T47D (cell line): ENCODE measurements at regions not wholly inside any gene's neighbourhood (a gene's known extent, or its start where the extent isn't known, plus 50 kb on each side); places are given as distances from the start of the nearest gene placed in this dataset.
"Not testable (repeated sequence)": the region's sequence is repeated elsewhere in the genome, so short reads cannot be mapped to it uniquely, and the experiment has no call there.

Experiments used
- DNase-seq, 2 experiments: peaks; one replicate each; pipeline versions ENCODE4 v3.0.0 to v3.0.0-alpha.2; 2011 to 2012; ENCODE audit warnings: low read depth in 1 of 2, low spot score in 1 of 2
- JUND ChIP-seq: IDR thresholded peaks from 2 replicates; pipeline ENCODE4 v1.6.1; 2012; ENCODE audit warnings: low read depth
- in situ Hi-C: cut with HindIII; loops from 2 replicates; pipeline ENCODE4 v1.10.0; 2016; ENCODE audit warnings: low sequenced_read_pairs, low pct_unique_long_range_greater_than_20kb

DNA sequence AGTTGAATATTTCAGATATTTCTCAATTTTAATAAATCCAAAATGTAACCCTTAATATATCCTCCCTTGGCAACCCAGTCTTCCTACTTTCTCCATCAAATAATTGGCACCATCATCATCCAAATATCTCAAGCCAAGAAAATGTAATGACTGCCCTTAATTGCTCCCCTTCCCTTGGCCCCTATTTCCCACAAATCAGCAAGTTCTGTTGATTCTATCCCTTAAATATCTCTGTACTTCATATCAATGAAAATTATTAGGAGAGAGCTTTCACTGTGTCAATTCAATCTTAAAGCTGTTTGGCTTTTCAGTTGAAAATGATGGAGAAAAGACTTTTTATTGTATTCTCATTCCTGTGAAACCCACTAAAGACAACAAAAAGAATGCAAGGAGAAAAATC is 349.8 kb downstream of the HINT1 start:
- in situ Hi-C loops, result no loop called here
- TF ChIP-seq JUND, result no peak
- DNase-seq, result no peak

DNA sequence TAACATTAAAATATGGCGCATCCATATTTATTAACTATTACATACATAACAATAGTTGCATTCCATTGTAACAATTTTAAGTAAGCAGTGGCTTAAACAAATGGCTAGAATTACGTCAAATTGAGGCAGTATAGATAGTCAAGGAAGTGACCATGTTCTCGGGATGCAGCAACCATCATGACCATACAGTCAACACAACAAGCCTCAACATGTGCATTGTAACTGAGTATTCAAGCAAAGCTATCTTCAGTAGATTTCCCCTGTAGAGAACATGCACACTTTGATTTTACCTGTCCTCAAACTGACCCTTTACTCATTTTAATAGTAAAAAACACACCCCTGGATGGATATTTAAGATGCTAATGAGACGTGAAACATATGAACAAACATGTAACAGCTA is 356.4 kb downstream of the HINT1 start:
- TF ChIP-seq JUND, result no peak
- DNase-seq, result no peak
- in situ Hi-C loops, result no loop called here

DNA sequence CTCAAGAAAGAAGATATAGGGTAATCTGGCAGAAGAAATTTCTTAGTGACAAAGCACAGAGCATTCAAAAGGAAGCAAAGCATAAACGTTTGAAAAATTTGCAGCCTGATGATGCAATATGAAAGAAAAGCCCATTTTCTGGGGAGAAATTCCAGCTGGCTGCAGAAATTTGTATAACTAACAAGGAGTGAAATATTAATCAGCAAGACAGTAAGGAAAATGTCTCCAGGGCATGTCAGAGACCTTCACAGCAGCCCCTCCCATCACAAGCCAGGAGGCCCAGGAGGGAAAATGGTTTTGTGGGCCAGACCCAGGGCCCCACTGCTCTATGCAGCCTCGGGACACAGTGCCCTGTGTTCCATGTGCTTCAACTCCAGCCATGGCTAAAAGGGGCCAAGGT is 359.4 kb downstream of the HINT1 start:
- DNase-seq, result no peak
- in situ Hi-C loops, result no loop called here
- TF ChIP-seq JUND, result no peak

DNA sequence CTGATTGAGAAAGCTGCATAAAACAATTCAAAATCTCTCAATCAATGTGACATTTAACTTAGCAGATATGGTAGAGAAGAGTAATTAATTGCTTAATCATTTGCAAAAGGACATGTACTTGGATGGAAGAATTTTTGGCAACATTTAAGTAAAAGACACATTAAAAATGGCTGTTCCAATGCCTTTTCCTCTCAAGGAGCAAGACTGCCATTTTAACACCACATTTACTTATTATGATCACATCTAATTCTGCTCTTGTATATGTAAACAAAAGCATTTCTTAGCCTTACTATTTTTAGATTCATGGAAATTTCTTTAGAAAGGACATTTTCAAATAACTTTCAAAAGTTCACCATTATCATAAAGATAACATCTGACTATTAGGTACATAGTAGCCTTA is 360.0 kb downstream of the HINT1 start:
- in situ Hi-C loops, result no loop called here
- no peak for TF ChIP-seq JUND
- no peak for DNase-seq

DNA sequence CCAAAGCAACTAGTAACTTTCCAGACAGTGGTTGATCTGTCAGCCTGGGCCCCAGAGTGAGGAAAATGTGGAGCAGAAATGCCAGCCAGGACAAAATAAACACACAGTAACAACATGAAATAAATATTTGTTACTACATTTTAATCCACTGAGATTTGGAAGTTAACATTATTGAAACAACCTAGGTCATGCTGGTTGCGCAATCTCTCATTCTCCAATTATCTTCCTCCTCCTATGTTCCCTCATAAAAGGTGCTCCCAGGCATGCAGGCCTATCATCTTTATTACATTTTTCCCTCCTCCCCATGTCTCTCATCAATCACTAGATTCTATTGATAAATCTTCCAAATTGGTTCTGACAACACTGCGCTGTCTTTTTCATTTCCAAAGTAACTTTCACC is 363.1 kb downstream of the HINT1 start:
- DNase-seq, result peak in 1 of 2 experiments; percentile 7
- no peak for TF ChIP-seq JUND
- in situ Hi-C loops, result no loop called here

DNA sequence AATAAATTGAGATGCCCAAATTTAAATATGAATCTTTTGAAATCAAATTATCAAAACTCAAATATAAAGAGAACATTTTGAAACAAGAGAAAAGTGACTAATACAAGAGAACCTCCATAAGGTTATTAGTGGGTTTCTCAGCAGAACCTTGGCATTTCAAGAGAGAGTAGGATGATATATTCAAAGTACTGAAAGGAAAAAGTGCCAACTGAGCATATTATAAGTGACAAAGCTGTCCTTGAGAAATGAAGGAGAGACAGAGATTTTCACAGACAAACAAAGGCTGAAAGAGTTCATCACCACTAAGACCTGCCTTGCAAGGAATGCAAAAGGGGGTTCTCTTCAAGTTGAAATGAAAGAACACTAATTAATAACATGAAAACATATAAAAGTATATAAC is 366.0 kb downstream of the HINT1 start:
- no peak for DNase-seq
- in situ Hi-C loops, result no loop called here
- no peak for TF ChIP-seq JUND

DNA sequence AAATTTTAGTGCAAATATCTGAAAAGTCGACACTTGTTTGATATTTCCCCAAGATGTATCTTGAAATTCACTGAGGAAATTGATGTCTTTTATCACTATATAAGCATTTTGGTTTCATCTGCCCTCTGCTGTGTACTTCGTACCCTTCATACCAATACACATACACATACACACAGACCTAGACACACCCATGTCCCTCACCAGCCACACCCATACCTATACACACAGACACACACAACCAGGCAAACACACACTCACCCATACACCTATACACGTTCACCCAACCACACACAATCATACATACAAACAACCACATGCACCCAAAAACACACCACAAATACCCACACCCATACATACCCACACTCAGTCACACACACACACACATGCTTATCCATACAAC is 367.8 kb downstream of the HINT1 start:
- in situ Hi-C loops, result no loop called here
- no peak for DNase-seq
- no peak for TF ChIP-seq JUND

DNA sequence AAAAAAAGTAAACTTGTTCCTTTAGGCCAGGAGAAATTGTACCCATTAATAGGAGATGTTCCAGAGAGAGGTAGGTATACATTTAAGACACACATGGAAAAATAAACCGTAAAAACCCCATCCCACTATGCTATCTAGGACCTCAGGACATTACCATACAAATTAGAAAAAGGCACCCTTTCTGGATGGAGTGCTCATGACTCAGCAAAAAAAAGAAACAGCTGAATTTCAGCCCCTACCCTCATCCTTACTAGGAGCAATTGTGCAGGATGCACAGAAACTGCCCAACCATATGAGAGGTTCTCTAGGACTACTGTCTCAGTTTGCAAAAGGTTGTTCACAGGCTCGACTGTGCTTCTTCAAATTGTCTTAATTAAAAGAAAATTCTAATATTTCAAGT is 368.2 kb downstream of the HINT1 start:
- in situ Hi-C loops, result no loop called here
- DNase-seq, result no peak
- TF ChIP-seq JUND, result no peak

DNA sequence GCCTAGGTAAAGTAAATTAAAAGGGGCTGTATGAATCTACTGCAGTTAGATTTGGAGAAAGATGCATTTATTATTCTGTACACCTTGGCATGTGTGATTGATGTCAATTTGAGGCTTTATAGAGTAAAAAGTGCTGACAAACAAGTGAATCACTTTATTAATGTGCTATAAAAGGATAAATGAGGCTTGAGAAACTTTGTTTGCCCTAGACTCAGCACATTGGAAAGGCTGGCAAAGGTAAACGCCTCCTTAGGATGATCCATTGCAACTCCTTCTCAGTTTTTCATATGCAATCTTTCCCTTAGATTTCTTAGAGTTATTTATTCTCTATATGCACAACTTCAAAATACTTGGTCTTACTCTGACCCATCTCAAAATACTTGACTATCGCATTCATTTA is 369.0 kb downstream of the HINT1 start:
- DNase-seq, result no peak
- TF ChIP-seq JUND, result no peak
- in situ Hi-C loops, result no loop called here

DNA sequence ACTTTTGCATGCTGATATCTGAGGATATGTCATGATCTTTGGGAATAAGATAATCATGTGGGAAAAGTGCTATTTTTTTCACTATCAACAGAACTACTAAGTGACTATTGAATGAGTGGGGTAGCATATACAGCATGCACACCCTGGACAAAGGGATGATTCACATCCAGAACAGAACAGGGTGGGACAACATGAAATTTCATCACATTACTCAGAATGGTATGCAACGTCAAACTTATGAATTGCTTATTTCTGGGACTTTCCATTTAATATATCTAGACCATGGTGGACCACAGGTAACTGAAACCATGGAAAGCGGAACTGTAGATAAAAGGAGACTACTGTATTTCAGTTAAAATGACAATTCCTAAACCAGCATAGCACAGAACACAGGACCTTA is 370.0 kb downstream of the HINT1 start:
- TF ChIP-seq JUND, result no peak
- in situ Hi-C loops, result no loop called here
- no peak for DNase-seq

DNA sequence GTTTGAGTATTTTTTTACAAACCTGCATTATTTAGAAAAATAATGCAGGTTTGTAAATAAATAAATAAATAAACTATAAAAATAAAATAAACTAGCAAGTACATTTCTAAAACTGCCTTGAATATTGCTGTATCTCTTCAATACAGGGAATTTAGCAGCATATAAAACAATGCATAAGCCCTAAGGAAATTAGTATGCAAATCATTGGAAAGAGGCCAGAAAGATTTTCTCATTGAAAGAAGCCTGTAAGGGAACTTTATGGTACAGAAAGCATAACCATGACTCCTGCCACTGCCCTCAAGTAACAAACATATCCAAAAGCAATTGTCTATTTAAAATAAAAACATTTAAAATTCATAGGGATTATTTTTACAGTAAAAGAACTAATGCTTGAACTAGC is 387.3 kb downstream of the HINT1 start:
- in situ Hi-C loops, result no loop called here
- no peak for TF ChIP-seq JUND
- DNase-seq, result no peak

DNA sequence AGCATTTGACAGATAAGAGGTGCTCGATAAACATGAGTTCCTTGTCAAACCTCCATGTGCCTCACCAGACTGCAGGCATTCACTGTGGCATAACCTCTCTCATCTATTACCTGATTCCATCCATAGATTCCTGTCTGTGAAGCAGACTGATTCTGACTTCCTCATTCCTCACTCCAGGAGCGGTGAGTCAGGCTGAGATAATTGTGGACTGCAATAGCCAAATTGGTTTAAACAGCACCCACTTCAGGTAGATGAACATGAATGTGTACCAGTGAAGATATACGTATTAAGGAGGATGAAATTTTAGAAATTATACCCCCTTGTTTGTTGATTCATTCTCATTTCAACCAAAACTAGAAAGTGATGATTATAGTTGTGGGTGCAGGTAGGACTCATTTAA is 391.2 kb downstream of the HINT1 start:
- peak; percentile 11 to 57 for DNase-seq
- in situ Hi-C loops, result no loop called here
- no peak for TF ChIP-seq JUND

DNA sequence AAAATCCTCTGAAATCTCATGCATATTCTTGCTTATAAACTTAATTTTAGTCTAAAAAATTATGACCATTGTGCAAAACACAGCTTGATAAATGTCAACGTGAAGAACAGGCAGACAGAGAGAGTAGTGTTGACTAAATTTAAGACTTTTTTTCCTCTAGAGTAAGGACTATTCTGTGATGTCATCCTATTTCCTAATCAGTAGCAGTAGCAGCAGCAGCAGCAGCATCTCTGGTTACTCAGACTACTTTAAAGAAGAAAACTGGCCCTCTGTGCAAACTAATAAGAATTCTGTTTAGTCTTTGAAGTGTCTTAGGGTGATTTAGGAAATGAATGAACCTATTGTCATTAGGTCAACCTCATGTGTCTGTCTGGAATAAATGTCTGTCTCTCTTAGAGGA is 403.0 kb downstream of the HINT1 start:
- no peak for TF ChIP-seq JUND
- DNase-seq, result no peak
- in situ Hi-C loops, result no loop called here

DNA sequence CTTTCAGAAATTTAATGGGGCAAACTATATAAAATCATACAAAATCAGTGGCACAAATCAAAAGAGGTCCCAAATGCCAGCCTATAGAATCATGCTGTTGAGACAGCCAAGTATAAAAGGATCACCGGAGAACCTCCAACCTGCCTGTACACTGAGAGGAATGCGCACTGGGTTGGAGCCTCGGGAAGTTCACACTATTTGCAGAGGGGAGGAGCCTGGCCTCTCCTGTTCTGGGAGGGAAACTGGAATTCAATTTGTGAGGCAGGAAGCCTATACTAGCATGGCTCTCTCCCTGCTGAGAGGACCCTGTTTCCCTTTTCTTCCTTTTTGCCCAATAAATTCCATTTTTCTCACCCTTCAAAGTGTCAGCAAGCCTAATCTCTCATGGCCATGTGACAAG is 406.0 kb downstream of the HINT1 start:
- TF ChIP-seq JUND, result no peak
- no peak for DNase-seq
- in situ Hi-C loops, result no loop called here

DNA sequence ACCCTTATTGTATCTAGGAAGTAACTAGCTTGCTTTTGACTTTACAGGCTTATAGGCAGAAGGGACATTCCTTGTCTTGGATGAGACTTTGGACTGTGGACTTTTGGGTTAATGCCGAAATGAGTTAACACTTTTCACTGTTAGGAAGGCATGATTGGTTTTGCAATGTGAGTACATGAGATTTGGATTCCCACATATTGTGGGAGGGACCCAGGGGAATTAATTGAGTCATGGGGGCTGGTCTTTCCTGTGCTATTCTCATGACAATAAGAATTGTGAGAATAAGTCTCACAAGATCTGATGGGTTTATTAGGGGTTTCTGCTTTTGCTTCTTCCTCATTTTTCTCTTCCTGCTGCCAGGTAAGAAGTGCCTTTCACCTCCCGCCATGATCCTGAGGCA is 417.5 kb downstream of the HINT1 start:
- DNase-seq, result no peak
- no peak for TF ChIP-seq JUND
- in situ Hi-C loops, result no loop called here

DNA sequence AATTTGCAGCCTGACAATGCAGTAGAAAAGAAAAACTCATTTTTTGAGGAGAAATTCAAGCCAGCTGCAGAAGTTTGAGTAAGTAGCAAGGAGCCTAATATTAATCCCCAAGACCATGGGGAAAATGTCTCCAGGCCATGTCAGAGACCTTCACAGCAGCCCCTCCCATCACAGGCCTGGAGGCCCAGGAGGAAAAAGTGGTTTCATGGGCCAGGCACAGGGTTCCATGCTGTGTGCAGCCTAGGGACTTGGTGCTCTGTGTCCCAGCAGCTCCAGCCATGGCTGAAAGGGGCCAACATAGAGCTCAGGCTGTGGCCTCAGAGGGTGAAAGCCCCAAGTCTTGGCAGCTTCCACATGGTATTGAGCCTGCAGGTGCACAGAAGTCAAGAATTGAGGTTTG is 418.4 kb downstream of the HINT1 start:
- DNase-seq, in situ Hi-C loops: not testable (repeated sequence)
